ENCODE measurements at regions not wholly inside any gene's neighbourhood (a gene's known extent, or its start where the extent isn't known, plus 50 kb on each side); places are given as distances from the start of the nearest gene placed in this dataset.

GRCh38 chr12:93244514-93245077 is 133.1 kb upstream of the NUDT4 start:
- TF ChIP-seq, protein P1, sequence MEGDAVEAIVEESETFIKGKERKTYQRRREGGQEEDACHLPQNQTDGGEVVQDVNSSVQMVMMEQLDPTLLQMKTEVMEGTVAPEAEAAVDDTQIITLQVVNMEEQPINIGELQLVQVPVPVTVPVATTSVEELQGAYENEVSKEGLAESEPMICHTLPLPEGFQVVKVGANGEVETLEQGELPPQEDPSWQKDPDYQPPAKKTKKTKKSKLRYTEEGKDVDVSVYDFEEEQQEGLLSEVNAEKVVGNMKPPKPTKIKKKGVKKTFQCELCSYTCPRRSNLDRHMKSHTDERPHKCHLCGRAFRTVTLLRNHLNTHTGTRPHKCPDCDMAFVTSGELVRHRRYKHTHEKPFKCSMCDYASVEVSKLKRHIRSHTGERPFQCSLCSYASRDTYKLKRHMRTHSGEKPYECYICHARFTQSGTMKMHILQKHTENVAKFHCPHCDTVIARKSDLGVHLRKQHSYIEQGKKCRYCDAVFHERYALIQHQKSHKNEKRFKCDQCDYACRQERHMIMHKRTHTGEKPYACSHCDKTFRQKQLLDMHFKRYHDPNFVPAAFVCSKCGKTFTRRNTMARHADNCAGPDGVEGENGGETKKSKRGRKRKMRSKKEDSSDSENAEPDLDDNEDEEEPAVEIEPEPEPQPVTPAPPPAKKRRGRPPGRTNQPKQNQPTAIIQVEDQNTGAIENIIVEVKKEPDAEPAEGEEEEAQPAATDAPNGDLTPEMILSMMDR (conservative IDR thresholded peaks at IDR 0.05; ENCODE audit: low read length) = no peak
- no peak for TF ChIP-seq EZH2phosphoT487 (IDR thresholded peaks at IDR 0.05; ENCODE audit: borderline replicate concordance)
